OCI-LY7 (cell line): ENCODE measurements at regions not wholly inside any gene's neighbourhood (a gene's known extent, or its start where the extent isn't known, plus 50 kb on each side); places are given as distances from the start of the nearest gene placed in this dataset.

ENCODE experiments used
- EZH2phosphoT487 ChIP-seq: fragments of 200-600 bp; sonication (generic); IDR thresholded peaks from 2 replicates; pipeline ENCODE4 v1.6.1; 2018; ENCODE audit warnings: low read depth, borderline replicate concordance, mild to moderate bottlenecking, mixed run types, antibody characterized with exemption, low read length, moderate library complexity, mixed read lengths
- TF ChIP-seq, protein P1 (sequence below): fragments of 200-600 bp; sonication (generic); conservative IDR thresholded peaks from 2 replicates; pipeline ENCODE4 v1.5.1; 2014; ENCODE audit warnings: mild to moderate bottlenecking, antibody characterized with exemption, low read length, moderate library complexity, mixed read lengths

- TF ChIP-seq, protein P1, sequence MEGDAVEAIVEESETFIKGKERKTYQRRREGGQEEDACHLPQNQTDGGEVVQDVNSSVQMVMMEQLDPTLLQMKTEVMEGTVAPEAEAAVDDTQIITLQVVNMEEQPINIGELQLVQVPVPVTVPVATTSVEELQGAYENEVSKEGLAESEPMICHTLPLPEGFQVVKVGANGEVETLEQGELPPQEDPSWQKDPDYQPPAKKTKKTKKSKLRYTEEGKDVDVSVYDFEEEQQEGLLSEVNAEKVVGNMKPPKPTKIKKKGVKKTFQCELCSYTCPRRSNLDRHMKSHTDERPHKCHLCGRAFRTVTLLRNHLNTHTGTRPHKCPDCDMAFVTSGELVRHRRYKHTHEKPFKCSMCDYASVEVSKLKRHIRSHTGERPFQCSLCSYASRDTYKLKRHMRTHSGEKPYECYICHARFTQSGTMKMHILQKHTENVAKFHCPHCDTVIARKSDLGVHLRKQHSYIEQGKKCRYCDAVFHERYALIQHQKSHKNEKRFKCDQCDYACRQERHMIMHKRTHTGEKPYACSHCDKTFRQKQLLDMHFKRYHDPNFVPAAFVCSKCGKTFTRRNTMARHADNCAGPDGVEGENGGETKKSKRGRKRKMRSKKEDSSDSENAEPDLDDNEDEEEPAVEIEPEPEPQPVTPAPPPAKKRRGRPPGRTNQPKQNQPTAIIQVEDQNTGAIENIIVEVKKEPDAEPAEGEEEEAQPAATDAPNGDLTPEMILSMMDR: no peak
- no peak for TF ChIP-seq EZH2phosphoT487
Observed at GRCh38 chr1:114299331-114299975, 145.8 kb upstream of the SYT6 start.
